ENCODE measurements at regions not wholly inside any gene's neighbourhood (a gene's known extent, or its start where the extent isn't known, plus 50 kb on each side); places are given as distances from the start of the nearest gene placed in this dataset.

DNA sequence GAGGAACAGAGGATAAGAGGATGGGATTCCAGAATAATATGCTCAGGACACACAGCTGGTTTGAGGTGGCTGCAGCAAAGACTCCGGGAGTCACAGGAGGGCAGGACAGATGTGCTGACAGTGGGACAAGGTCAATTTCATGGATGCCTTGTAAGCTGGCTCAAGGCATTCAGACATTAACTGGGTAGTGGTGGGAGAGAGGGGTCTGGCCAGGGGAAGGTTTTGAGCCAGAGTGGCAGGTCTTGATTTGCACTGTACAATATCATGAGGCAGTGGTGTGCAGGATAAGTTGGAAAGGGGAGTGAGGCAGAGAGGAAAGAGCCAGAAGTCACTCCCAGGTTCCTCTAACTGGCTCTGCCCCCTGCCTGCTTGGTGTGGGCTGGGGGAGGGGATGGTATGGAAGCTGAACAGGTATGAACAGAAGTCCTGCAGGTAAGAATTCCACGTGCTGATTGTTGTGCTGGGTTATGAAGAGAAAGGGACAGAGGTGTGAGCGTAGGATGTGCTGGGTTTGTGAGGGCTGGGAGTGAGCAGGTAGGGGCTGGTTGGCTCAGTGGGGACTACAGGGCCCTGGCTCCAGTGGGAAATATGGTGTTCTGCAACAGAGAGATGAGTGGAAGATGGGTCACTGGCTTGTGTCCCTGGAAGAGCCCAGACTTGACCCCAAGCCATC, 141.7 kb upstream of the COPS8 start:
- H4K8ac ChIP-seq (ENCODE audit: extremely low read depth, insufficient read depth, low read length), result no peak overlapping the region
- CTCF ChIA-PET (ENCODE audit: partially characterized antibody), result interaction anchor here (0.9 to 1.4 kb wide), 2 partner anchors 12 to 381 kb away, joined by 3 to 4 read pairs; no protein-coding TSS in a partner anchor
- WGBS, 2 experiments (ENCODE audit: extremely low coverage in 1 of 2, insufficient coverage in 1 of 2, insufficient read length in 1 of 2, insufficient replicate concordance in 2 of 2, low coverage in 1 of 2, low lambda C conversion rate in 2 of 2, missing lambda C conversion rate in 1 of 2), result 86% methylated on average over 3 of the region's 3 CpGs; no CpG with 5 or more reads in 1 of the 2 experiments
- TF ChIP-seq, protein P1, sequence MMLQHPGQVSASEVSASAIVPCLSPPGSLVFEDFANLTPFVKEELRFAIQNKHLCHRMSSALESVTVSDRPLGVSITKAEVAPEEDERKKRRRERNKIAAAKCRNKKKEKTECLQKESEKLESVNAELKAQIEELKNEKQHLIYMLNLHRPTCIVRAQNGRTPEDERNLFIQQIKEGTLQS (IDR thresholded peaks at IDR 0.05; ENCODE audit: insufficient read depth, low read depth, low read length), result no peak
- no peak for TF ChIP-seq ZNF274 (IDR thresholded peaks at IDR 0.05; ENCODE audit: borderline replicate concordance, extremely low read depth, low read length)
- no peak for TF ChIP-seq SRF (IDR thresholded peaks at IDR 0.05; ENCODE audit: low read depth, low read length)
- no peak for TF ChIP-seq NRF1 (IDR thresholded peaks at IDR 0.05; ENCODE audit: low read depth, low read length)
- TF ChIP-seq HDAC6 (IDR thresholded peaks at IDR 0.05; ENCODE audit: low read depth, low read length), result no peak
- no peak for TF ChIP-seq EGR1 (IDR thresholded peaks at IDR 0.05; ENCODE audit: borderline replicate concordance, low read depth, low read length)
- TF ChIP-seq RNF2 (IDR thresholded peaks at IDR 0.05; ENCODE audit: borderline replicate concordance, low read depth, low read length, missing control alignments, poor library complexity, severe bottlenecking), result no peak
- no peak for TF ChIP-seq RBBP5 (IDR thresholded peaks at IDR 0.05; ENCODE audit: borderline replicate concordance, low read depth, low read length)
- TF ChIP-seq TEAD4 (IDR thresholded peaks at IDR 0.05; ENCODE audit: low read depth, low read length), result no peak
- TF ChIP-seq POLR2A (IDR thresholded peaks at IDR 0.05; ENCODE audit: control extremely low read depth in 1 of 2, low read depth in 2 of 2, low read length in 2 of 2), result no peak
- no peak for TF ChIP-seq GABPA (IDR thresholded peaks at IDR 0.05; ENCODE audit: borderline replicate concordance, insufficient read depth, low read length)
- no peak for TF ChIP-seq SIRT6 (IDR thresholded peaks at IDR 0.05; ENCODE audit: low read length)
- no peak for TF ChIP-seq TCF12 (IDR thresholded peaks at IDR 0.05; ENCODE audit: low read depth, low read length)
- no peak for TF ChIP-seq GTF2F1 (IDR thresholded peaks at IDR 0.05; ENCODE audit: borderline replicate concordance, low read depth, low read length)

More for the DNA sequence above, 141.7 kb upstream of the COPS8 start:
- Histone ChIP-seq H2BK12ac (ENCODE audit: low read depth, low read length) (no peak overlapping the region), H2BK120ac (replicated peaks; ENCODE audit: low read depth, low read length) (no peak overlapping the region), H2BK20ac (ENCODE audit: low read length) (no peak overlapping the region), H4K91ac (replicated peaks; ENCODE audit: insufficient read length, low read length) (no peak overlapping the region), H2BK5ac (ENCODE audit: low read depth, low read length) (no peak overlapping the region), H3K14ac (ENCODE audit: insufficient read length) (no peak overlapping the region), H3K79me2 (ENCODE audit: control insufficient read depth in 1 of 2, insufficient read depth in 2 of 2, low read length in 2 of 2) (no peaks in the 10 kb centered on the region), H2AFZ (ENCODE audit: low read length) (no peak overlapping the region), H3K36me3 (ENCODE audit: control insufficient read depth in 2 of 4, insufficient read depth in 4 of 4, low read length in 3 of 4) (no peaks in the 10 kb centered on the region), H3K4me3 (ENCODE audit: extremely low read depth in 1 of 4, insufficient read depth in 2 of 4, low read depth in 3 of 4, low read length in 4 of 4) (no peak overlapping the region), H3K4me1 (replicated peaks in 1 of 4; ENCODE audit: control insufficient read depth in 3 of 4, insufficient read depth in 4 of 4, low read length in 3 of 4) (peaks cover under 1 to 3% (median under 1%) of the 10 kb centered on the region in 4 experiments; a peak in 5 of 7 replicates), H3K23ac (ENCODE audit: insufficient read length) (no peak overlapping the region), H3K79me1 (ENCODE audit: low read depth, low read length) (no peaks in the 10 kb centered on the region), H3K27me3 (replicated peaks in 1 of 4; ENCODE audit: control insufficient read depth in 3 of 4, extremely low read depth in 1 of 4, insufficient read depth in 3 of 4, low read length in 3 of 4) (no peaks in the 10 kb centered on the region), H3K4me2 (ENCODE audit: insufficient read depth in 1 of 2, low read depth in 2 of 2, low read length in 2 of 2) (no peak overlapping the region), H3K9me3 (ENCODE audit: insufficient read depth in 2 of 2, low read depth in 1 of 2, low read length in 1 of 2) (no peaks in the 10 kb centered on the region), H2AK5ac (ENCODE audit: low read depth, low read length) (no peak overlapping the region), H3K4ac (replicated peaks; ENCODE audit: insufficient read length, low read depth, low read length) (no peak overlapping the region), H3K18ac (ENCODE audit: extremely low read depth, low read length) (no peak overlapping the region), H3K27ac (ENCODE audit: low read depth, low read length) (no peak overlapping the region), H2BK15ac (ENCODE audit: low read length) (no peak overlapping the region), H4K20me1 (replicated peaks in 1 of 2; ENCODE audit: control insufficient read depth in 1 of 2, insufficient read depth in 2 of 2, low read length in 2 of 2) (no peaks in the 10 kb centered on the region), H4K5ac (ENCODE audit: insufficient read length, low read depth, low read length) (no peak overlapping the region), H3K56ac (replicated peaks; ENCODE audit: insufficient read length, low read depth, low read length) (no peak overlapping the region), H3K9ac (replicated peaks in 1 of 4; ENCODE audit: extremely low read depth in 1 of 4, low read depth in 3 of 4, low read length in 3 of 4) (no peak overlapping the region), H3K23me2 (ENCODE audit: low read depth, low read length) (no peaks in the 10 kb centered on the region)
- POLR2A ChIA-PET (ENCODE audit: partially characterized antibody), result no interaction called here
- no peak for FAIRE-seq
- no peak for DNase-seq (ENCODE audit: low read depth in 1 of 2, low spot score in 2 of 2)

All from H1 (cell line).